ENCODE measurements at regions not wholly inside any gene's neighbourhood (a gene's known extent, or its start where the extent isn't known, plus 50 kb on each side); places are given as distances from the start of the nearest gene placed in this dataset.

DNA sequence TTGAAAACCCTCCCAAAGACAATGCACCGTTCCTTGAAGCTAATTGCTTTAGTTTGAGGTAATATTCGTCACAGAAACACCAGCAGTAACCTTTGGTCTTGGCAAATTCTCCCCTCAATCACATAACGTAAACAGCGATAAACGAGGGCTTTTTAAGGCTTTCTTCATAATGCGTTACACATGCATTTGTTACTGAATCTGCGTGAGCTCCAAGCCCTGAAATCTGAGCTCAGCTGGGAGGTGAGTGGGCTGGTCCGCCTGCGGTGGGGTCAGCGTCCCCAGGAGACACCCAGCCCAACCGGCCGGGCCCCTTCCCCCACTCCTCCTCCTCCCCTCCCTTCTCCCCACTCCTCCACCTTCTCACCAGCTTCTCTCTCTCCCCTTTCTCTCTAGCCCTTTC lies 91.1 kb downstream of the BARX1 start (continued):
- no peak for TF ChIP-seq SRF (CRISPR knock-in tag; IDR thresholded peaks at IDR 0.05)

DNA sequence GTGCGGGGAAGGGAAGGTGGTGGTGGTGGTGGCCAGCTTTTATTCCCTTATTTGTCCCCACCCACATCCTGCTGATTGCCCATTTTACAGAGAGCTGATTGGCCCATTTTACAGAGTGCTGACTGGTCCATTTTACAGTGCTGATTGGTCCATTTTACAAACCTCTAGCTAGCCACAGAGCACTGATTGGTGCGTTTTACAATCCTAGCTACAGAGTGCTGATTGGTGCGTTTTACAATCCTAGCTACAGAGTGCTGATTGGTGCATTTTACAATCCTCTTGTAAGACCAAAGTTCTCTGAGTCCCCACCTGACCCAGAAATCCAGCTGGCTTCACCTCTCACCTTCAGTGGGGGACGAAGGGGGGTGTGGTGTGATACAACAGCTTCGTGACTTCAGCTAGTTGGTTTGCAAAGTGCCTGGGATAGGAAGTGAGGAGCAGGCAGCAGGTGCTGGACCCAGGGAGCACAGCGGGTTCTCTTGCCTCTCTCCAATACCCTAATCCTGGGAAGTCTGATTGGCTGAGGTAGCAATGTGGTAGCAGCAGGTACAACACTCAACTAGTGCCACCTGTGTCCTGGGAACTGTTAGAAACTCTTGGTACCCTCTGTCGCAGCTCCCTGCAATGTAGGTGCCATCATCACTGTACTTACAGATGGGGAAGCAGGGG lies 92.1 kb downstream of the BARX1 start:
- no peak overlapping the region for H3K4me2 ChIP-seq (ENCODE audit: insufficient read depth, low read length)
- no peaks in the 10 kb centered on the region for H3K36me3 ChIP-seq (ENCODE audit: control insufficient read depth, insufficient read depth, low read length)
- H3K9ac ChIP-seq (ENCODE audit: insufficient read depth in 1 of 2, low read depth in 2 of 2, low read length in 2 of 2), result no peak overlapping the region
- no TSS peak for BruUV-seq (replicated peaks)
- ATAC-seq (no peak), DNase-seq (ENCODE audit: extremely low read depth in 1 of 4, low spot score in 3 of 4) (no peak), FAIRE-seq (no peak)
- in situ Hi-C loops (cut with MboI) (no loop called here), intact Hi-C loops (cut with micrococcal nuclease) (no loop called here)
- peaks cover 0 to 7% of the 10 kb centered on the region in 2 experiments; a peak in 2 of 5 replicates for H3K4me1 ChIP-seq (replicated peaks in 1 of 2; ENCODE audit: control insufficient read depth in 2 of 2, insufficient read depth in 2 of 2, low read length in 2 of 2)
- no peak overlapping the region for H3K27ac ChIP-seq (ENCODE audit: extremely low read depth, low read depth, low read length)
- no peaks in the 10 kb centered on the region for H3K79me2 ChIP-seq (ENCODE audit: control insufficient read depth, insufficient read depth, low read length)
- no peaks in the 10 kb centered on the region for H4K20me1 ChIP-seq (replicated peaks; ENCODE audit: control insufficient read depth, insufficient read depth, low read length)
- 1% methylated on average over 6 of the region's 7 CpGs for WGBS (ENCODE audit: insufficient coverage, low coverage, missing lambda C conversion rate)
- H3K9me1 ChIP-seq (ENCODE audit: control insufficient read depth, insufficient read depth, low read length), result peaks cover 3% of the 10 kb centered on the region
- peaks cover 7 to 56% of the 10 kb centered on the region in 2 experiments for H3K27me3 ChIP-seq (ENCODE audit: control insufficient read depth in 2 of 2, insufficient read depth in 2 of 2, low read length in 2 of 2)
- H2AFZ ChIP-seq (ENCODE audit: low read depth, low read length), result no peak overlapping the region
- CTCF ChIA-PET (ENCODE audit: low intra/inter-chr PET ratio), result no interaction called here
- H3K9me3 ChIP-seq (replicated peaks; ENCODE audit: control insufficient read depth, insufficient read depth, low read depth, low read length), result no peaks in the 10 kb centered on the region
- TF ChIP-seq C11orf30 (IDR thresholded peaks at IDR 0.05; ENCODE audit: low read depth), result peak; percentile 44; the same call in 1 of the 2 replicates
- peak; percentile 75 for TF ChIP-seq ZNF316 (IDR thresholded peaks at IDR 0.05)
- no peak for TF ChIP-seq ZNF134 (CRISPR knock-in tag; conservative IDR thresholded peaks at IDR 0.05)
- H3K4me3 ChIP-seq, result no peak overlapping the region
- POLR2A ChIA-PET, result interaction anchor here (0.6 kb wide), 2 partner anchors 15 to 30 kb away, joined by 3 read pairs; no protein-coding TSS in a partner anchor
